OCI-LY7 (cell line): ENCODE measurements at regions not wholly inside any gene's neighbourhood (a gene's known extent, or its start where the extent isn't known, plus 50 kb on each side); places are given as distances from the start of the nearest gene placed in this dataset.

Experiments
- EZH2phosphoT487 ChIP-seq: fragments of 200-600 bp; sonication (generic); IDR thresholded peaks from 2 replicates; pipeline ENCODE4 v1.6.1; 2018; ENCODE audit warnings: low read depth, borderline replicate concordance, mild to moderate bottlenecking, mixed run types, antibody characterized with exemption, low read length, moderate library complexity, mixed read lengths
- TF ChIP-seq, protein P1 (sequence below): fragments of 200-600 bp; sonication (generic); conservative IDR thresholded peaks from 2 replicates; pipeline ENCODE4 v1.5.1; 2014; ENCODE audit warnings: mild to moderate bottlenecking, antibody characterized with exemption, low read length, moderate library complexity, mixed read lengths

DNA sequence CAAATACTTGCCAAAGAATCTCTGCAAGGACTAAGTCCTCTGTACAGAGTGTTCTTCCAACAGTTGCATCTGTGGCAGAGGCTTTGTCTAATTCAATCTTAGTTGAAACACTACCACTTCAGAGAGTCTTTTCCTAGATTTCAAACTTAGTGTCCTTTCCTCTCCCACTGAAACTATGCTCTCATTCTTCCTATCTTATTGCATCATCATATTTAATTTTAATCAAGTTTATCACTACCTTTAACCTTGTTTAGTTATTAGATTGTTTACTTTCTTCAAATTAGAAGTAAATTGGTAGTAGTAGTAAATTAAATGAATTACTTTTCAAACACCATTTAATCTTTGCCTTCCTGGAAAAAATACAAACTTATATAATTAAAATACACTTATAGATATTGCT lies 1082.3 kb upstream of the PABPC4L start:
- TF ChIP-seq, protein P1, sequence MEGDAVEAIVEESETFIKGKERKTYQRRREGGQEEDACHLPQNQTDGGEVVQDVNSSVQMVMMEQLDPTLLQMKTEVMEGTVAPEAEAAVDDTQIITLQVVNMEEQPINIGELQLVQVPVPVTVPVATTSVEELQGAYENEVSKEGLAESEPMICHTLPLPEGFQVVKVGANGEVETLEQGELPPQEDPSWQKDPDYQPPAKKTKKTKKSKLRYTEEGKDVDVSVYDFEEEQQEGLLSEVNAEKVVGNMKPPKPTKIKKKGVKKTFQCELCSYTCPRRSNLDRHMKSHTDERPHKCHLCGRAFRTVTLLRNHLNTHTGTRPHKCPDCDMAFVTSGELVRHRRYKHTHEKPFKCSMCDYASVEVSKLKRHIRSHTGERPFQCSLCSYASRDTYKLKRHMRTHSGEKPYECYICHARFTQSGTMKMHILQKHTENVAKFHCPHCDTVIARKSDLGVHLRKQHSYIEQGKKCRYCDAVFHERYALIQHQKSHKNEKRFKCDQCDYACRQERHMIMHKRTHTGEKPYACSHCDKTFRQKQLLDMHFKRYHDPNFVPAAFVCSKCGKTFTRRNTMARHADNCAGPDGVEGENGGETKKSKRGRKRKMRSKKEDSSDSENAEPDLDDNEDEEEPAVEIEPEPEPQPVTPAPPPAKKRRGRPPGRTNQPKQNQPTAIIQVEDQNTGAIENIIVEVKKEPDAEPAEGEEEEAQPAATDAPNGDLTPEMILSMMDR, result no peak
- TF ChIP-seq EZH2phosphoT487, result no peak
